ENCODE measurements at regions not wholly inside any gene's neighbourhood (a gene's known extent, or its start where the extent isn't known, plus 50 kb on each side); places are given as distances from the start of the nearest gene placed in this dataset.

DNA sequence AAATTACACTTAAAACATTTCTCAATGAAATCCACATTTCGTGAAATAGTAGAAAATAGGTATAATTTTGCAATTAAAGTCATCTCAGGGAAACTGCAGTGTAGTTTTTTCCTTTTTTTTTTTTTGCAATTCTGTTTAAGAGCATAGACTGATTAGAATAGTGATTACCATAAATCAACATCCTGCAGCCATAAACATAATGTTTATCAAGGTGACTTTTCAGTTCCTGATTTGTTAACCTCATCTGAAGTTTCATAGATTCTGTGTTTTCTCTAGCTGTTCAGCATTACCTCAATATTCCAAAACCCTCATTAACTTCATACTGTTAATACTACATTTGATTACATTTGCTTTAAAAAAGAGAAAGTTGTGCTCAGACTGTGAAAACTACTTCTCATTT lies 286.3 kb upstream of the DACH1 start:
- no peaks in the 10 kb centered on the region for H3K4me1 ChIP-seq (ENCODE audit: insufficient read depth, low read length)
- no peaks in the 10 kb centered on the region for H3K27me3 ChIP-seq (ENCODE audit: insufficient read depth, low read length)
- H3K4me3 ChIP-seq (ENCODE audit: low read length), result no peak overlapping the region
- H3K9me3 ChIP-seq (ENCODE audit: low read depth, low read length), result no peaks in the 10 kb centered on the region

DNA sequence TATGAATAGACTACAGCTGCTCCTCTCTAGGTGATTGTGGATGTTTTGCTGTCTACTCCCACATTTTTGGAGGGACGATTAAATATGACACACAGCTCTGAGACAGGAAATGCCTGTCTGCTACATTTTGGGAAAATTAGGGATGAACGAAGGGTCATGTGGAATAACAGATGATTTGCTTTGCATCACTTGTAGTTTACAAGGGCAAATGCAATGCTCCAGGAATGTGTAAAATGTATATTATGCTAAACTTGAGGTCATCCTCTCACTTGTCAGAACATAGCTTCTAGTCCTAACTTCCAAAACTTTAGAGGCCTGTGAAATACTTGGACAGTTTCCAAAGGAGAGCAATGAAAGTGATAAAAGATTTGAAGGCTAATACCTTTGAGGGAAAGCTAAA lies 284.2 kb upstream of the DACH1 start:
- no peaks in the 10 kb centered on the region for H3K9me3 ChIP-seq (ENCODE audit: low read depth, low read length)
- H3K27me3 ChIP-seq (ENCODE audit: insufficient read depth, low read length), result no peaks in the 10 kb centered on the region
- no peak overlapping the region for H3K4me3 ChIP-seq (ENCODE audit: low read length)
- H3K4me1 ChIP-seq (ENCODE audit: insufficient read depth, low read length), result no peaks in the 10 kb centered on the region

DNA sequence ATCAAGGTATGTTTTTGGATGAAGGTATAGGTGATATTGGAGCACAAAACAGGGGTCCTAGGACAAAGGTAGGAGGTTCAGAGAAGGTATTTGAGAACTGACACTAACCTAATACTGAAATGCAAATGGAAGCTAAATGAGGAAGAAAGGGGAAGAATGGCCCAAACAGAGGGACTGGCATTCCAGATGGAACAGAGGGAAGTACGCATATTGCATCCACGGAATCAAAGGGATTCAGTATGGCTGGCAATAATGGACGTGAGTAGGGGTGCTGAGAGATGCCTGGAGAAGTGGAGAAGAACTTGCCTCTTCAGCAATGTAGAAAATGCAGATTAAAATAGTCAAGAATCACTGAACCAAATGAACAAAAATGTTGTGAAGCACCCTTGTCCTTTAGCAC lies 283.5 kb upstream of the DACH1 start:
- no peaks in the 10 kb centered on the region for H3K9me3 ChIP-seq (ENCODE audit: low read depth, low read length)
- H3K27me3 ChIP-seq (ENCODE audit: insufficient read depth, low read length), result no peaks in the 10 kb centered on the region
- H3K4me3 ChIP-seq (ENCODE audit: low read length), result no peak overlapping the region
- H3K4me1 ChIP-seq (ENCODE audit: insufficient read depth, low read length), result no peaks in the 10 kb centered on the region

DNA sequence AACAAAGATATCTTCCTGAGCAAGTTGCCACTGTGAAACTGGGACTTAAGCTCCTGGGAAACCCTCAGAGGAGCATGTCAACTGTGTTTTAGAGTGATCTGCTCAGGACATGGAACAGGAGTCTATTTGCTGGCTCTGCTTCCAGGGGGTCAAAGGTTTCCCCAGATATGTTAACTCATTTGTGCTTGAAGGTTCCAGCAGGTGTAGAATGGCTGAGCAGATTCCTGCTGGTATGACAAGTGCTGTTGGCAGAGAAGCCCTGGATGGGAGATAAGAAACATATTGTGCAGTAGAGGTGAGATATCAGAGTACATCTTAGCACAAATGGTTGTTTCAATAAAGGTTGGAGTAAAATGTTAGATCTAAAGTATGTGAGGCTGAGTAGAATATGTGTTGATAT lies 282.7 kb upstream of the DACH1 start:
- H3K27me3 ChIP-seq (ENCODE audit: insufficient read depth, low read length), result no peaks in the 10 kb centered on the region
- no peak overlapping the region for H3K4me3 ChIP-seq (ENCODE audit: low read length)
- H3K4me1 ChIP-seq (ENCODE audit: insufficient read depth, low read length), result no peaks in the 10 kb centered on the region
- no peaks in the 10 kb centered on the region for H3K9me3 ChIP-seq (ENCODE audit: low read depth, low read length)

DNA sequence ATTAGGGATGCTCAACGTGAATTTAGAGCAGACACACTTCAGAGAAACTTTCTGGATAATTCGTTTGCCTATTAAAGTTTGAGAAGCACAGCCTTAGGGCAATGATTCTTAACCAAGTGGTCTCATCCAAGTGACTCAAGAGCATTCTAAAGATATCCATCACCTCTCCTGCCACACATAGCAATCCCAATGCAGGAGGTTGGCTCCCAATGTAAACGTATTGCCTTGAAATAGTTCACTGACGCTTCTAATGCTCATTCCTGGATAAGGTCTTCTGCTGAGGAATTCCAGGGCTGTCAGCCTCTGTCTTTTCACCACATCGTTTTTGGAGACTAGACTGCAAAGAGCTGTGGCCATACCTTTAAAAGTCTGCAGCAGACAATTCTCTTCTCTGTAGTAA lies 279.8 kb upstream of the DACH1 start:
- H3K4me3 ChIP-seq (ENCODE audit: low read length), result no peak overlapping the region
- H3K27me3 ChIP-seq (ENCODE audit: insufficient read depth, low read length), result no peaks in the 10 kb centered on the region
- no peaks in the 10 kb centered on the region for H3K4me1 ChIP-seq (ENCODE audit: insufficient read depth, low read length)
- H3K9me3 ChIP-seq (ENCODE audit: low read depth, low read length), result no peaks in the 10 kb centered on the region

DNA sequence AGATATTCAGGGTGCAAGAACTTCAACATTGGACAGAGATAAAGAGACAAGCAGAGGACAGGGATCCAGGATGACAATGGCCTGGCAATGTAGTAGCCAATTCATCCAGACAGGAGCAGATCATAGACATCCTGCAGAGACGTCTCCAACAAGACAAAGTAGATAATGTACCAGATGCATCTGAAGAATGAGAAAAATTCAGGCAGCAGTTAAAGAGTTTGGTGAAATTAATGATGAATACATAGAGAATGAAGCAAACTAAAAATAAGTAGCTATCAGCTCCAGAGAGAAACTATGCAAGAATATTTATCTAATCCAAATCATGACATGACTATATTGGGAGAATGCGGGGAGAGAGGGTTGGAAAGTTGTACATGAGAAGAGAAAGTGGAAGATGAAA lies 278.4 kb upstream of the DACH1 start:
- Histone ChIP-seq H3K4me1 (ENCODE audit: insufficient read depth, low read length) (no peaks in the 10 kb centered on the region), H3K27me3 (ENCODE audit: insufficient read depth, low read length) (no peaks in the 10 kb centered on the region), H3K4me3 (ENCODE audit: low read length) (no peak overlapping the region), H3K9me3 (ENCODE audit: low read depth, low read length) (no peaks in the 10 kb centered on the region)

DNA sequence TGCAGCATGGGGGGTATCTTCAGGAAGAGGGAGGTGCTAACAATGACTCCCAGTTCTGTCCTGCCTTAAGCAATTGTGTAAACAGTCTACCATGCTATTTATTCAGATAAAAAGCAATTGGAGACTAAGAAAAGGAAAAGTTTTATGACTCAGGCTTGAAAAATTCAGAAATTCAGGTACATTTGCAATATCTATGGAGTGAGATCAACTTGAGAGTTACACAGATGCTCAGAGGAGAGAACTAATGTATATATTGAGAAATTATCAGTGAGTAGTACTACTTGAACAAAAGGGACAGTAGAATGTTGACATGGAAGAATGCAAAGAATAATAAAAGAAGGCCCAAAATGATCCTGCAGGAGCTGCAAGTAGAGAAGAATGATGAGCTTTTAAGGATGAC lies 277.6 kb upstream of the DACH1 start:
- Histone ChIP-seq H3K9me3 (ENCODE audit: low read depth, low read length) (no peaks in the 10 kb centered on the region), H3K4me1 (ENCODE audit: insufficient read depth, low read length) (no peaks in the 10 kb centered on the region), H3K4me3 (ENCODE audit: low read length) (no peak overlapping the region), H3K27me3 (ENCODE audit: insufficient read depth, low read length) (no peaks in the 10 kb centered on the region)

DNA sequence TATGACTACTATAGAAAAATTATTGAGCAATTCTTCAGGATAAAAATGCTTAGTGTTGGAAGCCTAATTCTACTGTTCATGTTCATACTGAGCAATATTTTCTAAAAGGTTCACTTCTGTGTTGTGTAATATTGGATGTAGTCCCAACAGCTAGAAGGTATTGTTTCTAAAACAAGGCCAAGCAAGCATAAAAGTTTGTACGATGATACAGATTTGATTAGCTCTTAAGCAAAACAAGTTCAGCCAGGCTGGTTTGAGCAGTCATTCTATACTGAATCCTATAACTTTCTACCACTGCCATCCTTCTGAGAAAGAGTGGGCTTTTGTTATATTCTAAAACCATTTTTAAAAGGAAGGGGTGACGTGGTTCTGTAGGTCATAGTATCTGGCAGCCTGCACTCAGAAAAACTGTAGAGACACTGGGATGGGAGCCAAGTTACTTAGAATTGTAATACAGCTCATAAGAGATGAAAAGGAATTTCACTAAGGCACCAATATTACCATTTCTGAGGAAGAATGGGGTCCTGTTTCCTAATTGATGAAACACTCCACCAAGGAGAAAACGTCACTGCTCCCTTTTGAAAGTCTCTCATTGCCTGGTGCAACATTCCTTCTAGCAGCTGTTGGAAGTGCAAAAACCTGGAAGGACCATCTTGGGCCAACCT lies 275.0 kb upstream of the DACH1 start:
- Histone ChIP-seq H3K27me3 (ENCODE audit: insufficient read depth, low read length) (no peaks in the 10 kb centered on the region), H3K4me3 (ENCODE audit: low read length) (no peak overlapping the region), H3K9me3 (ENCODE audit: low read depth, low read length) (no peaks in the 10 kb centered on the region), H3K4me1 (ENCODE audit: insufficient read depth, low read length) (no peaks in the 10 kb centered on the region)

DNA sequence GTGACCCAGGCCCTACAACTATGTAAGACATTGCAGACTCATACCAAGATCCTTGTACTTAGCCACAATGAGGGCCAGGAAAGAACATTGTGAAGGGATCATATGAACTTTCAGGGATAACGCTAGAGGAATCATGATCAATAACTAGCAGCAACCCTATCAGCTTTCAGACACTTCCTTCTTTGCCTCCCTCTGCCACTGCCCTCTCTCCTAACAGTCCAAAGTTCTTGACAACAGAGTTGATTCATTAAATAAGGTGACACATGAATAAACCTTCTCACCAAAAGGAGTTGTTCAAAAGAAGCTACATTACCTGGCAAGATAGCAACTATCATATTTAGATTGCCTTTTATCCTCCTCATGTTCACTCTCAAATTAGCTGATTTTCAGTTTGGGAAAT lies 272.2 kb upstream of the DACH1 start:
- Histone ChIP-seq H3K4me1 (ENCODE audit: insufficient read depth, low read length) (no peaks in the 10 kb centered on the region), H3K27me3 (ENCODE audit: insufficient read depth, low read length) (no peaks in the 10 kb centered on the region), H3K4me3 (ENCODE audit: low read length) (no peak overlapping the region), H3K9me3 (ENCODE audit: low read depth, low read length) (no peaks in the 10 kb centered on the region)

DNA sequence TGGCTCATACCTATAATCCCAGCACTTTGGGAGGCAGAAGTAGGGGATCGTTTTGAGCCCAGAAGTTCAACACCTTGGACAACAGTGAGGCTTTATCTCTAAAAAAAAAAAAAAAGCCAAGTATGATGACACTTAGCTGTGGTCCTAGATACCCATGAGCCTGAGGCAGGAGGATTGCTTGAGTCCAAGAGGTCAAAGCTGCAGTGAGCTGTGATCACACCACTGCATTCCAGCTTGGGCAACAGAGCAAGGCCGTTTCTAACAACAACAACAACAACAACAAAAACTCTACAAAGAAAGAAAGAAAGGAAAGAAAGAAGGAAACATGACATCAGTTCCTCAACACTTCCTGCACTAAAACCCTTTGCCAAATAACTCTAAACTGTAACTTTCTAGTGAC lies 265.1 kb upstream of the DACH1 start:
- no peaks in the 10 kb centered on the region for H3K9me3 ChIP-seq (ENCODE audit: low read depth, low read length)
- H3K27me3 ChIP-seq (ENCODE audit: insufficient read depth, low read length), result no peaks in the 10 kb centered on the region
- H3K4me3 ChIP-seq (ENCODE audit: low read length), result no peak overlapping the region
- H3K4me1 ChIP-seq (ENCODE audit: insufficient read depth, low read length), result no peaks in the 10 kb centered on the region

DNA sequence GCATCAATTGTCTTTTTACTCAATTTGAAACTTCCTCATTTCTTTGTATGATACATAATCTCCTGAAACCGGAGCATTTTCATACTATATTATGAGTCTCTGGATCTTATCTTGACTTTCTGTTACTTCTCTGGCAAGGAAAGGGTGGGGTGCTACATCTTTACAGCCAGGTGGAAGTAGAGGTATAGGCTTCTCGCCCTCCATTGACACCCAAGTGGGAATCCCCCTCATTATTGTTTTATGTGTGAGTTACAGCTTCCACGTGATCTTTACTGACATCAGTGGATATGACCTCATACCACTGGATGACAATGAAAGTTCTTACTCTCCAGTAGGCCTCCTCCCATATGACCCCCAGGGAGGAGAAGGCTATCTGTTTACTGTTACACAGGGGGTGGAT lies 262.1 kb upstream of the DACH1 start:
- Histone ChIP-seq H3K9me3 (ENCODE audit: low read depth, low read length) (no peaks in the 10 kb centered on the region), H3K4me3 (ENCODE audit: low read length) (no peak overlapping the region), H3K27me3 (ENCODE audit: insufficient read depth, low read length) (no peaks in the 10 kb centered on the region), H3K4me1 (ENCODE audit: insufficient read depth, low read length) (no peaks in the 10 kb centered on the region)

DNA sequence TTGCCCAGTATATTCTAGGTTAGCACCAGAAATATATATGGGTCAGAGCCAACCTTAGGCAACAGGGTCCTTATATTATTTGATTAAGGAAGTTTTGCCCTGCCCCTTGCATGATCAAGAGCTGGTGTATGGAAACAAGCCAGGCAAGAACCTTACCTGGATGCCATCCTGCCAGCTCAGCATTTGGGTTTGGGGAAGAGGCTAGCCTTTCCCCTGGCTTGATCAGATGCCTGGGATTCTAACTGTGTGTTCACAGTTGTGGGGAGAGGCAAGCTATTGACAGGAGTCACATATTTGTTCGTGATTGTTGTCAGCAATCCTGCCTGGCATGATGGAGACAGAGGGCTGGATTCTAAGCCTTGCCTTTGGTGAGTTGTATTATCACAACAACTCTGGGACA lies 260.0 kb upstream of the DACH1 start:
- H3K4me1 ChIP-seq (ENCODE audit: insufficient read depth, low read length), result no peaks in the 10 kb centered on the region
- no peak overlapping the region for H3K4me3 ChIP-seq (ENCODE audit: low read length)
- no peaks in the 10 kb centered on the region for H3K9me3 ChIP-seq (ENCODE audit: low read depth, low read length)
- H3K27me3 ChIP-seq (ENCODE audit: insufficient read depth, low read length), result no peaks in the 10 kb centered on the region

DNA sequence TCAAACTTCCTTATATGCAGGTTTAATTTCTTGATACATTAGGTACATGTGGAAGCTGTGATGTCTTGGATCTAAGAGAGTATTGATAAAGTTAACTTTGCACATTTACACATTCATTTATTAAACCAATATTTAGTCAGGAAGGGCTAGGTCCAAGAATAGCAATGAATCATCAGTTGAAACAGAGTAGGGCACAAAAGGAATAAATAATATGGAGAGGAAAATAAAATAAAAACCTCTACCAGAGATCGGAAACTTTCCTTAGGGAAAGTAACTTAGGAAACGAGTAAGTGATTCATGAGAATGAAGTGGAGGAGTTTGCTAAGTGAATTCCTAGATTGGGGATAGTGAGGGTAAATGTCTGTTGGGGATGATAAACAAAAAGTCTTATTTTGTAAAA lies 259.4 kb upstream of the DACH1 start:
- Histone ChIP-seq H3K4me3 (ENCODE audit: low read length) (no peak overlapping the region), H3K4me1 (ENCODE audit: insufficient read depth, low read length) (no peaks in the 10 kb centered on the region), H3K27me3 (ENCODE audit: insufficient read depth, low read length) (no peaks in the 10 kb centered on the region), H3K9me3 (ENCODE audit: low read depth, low read length) (no peaks in the 10 kb centered on the region)

DNA sequence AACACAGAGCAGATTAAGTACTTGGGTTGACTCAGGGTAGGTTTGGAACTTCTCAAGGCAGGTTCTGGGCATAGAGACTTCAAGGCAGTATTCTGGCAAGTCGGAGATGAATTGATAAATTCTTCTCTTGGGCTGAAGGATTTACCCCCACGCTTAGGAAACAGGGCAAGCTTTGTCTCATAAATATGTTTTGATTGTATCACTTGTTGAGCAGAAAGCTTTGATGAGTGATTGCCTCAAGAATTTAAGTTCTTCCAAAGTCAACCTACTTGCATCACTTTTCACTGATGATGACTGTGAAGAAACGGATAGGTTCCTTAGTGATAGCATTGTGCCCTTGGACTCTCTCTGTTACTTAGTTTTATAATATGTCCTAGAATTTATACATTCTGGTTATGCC lies 258.6 kb upstream of the DACH1 start:
- H3K4me1 ChIP-seq (ENCODE audit: insufficient read depth, low read length), result no peaks in the 10 kb centered on the region
- H3K27me3 ChIP-seq (ENCODE audit: insufficient read depth, low read length), result no peaks in the 10 kb centered on the region
- no peaks in the 10 kb centered on the region for H3K9me3 ChIP-seq (ENCODE audit: low read depth, low read length)
- no peak overlapping the region for H3K4me3 ChIP-seq (ENCODE audit: low read length)

DNA sequence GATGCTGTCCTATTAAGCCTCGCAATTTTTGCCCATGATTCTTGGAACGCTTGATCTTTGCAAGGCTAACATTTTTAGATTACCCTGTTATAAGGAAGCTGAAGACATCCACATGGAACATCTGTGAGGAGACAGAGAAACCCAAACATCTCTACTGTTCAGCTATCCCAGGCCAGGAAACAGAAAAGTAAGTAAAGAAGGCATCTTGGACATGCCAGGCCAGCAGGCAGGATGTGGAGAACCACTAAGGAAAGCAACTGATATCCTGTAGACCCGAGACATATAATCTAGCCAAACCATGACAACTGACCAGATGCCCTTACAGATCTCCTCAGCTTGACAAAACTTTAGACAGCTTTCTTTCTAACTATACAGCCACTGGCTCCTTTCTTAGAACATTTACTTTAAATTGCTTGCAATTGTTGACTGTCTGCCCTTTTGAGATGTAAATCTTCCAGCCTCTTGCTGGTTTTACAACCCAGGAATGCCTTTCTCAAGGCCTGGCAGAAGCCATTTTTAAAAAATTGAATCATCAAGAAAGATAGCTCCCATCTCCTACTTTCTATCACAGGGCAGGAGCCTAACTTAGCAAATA lies 255.8 kb upstream of the DACH1 start:
- Histone ChIP-seq H3K4me1 (ENCODE audit: insufficient read depth, low read length) (no peaks in the 10 kb centered on the region), H3K27me3 (ENCODE audit: insufficient read depth, low read length) (no peaks in the 10 kb centered on the region), H3K4me3 (ENCODE audit: low read length) (no peak overlapping the region), H3K9me3 (ENCODE audit: low read depth, low read length) (no peaks in the 10 kb centered on the region)

DNA sequence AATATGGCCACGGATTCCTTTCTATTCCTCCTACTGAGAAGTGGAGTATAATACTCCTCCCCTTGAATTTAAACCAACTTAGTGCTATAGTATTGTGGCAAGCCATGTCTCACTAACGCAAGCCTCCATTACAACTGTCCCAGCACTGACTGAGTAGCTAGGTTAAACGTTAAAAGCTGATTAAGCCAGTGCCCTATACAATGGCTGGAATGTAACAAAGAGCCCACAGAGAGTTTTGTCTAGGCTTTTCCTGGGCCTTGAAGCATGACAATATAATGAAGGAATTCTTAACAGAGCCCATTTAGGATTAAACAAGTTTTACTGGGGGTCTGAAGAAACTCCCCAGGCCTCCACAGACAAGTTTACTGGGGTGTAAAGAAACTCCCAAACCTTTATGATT lies 254.5 kb upstream of the DACH1 start:
- Histone ChIP-seq H3K9me3 (ENCODE audit: low read depth, low read length) (no peaks in the 10 kb centered on the region), H3K4me3 (ENCODE audit: low read length) (no peak overlapping the region), H3K27me3 (ENCODE audit: insufficient read depth, low read length) (no peaks in the 10 kb centered on the region), H3K4me1 (ENCODE audit: insufficient read depth, low read length) (no peaks in the 10 kb centered on the region)
